Spleen (tissue), 7 donors: ENCODE measurements at regions not wholly inside any gene's neighbourhood (a gene's known extent, or its start where the extent isn't known, plus 50 kb on each side); places are given as distances from the start of the nearest gene placed in this dataset.

Source experiments
- POLR2A ChIP-seq, 3 donors: fragments of 450-650 bp; IDR thresholded peaks; one replicate each; pipeline ENCODE4 v1.5.1; 2017; ENCODE audit warnings: antibody characterized with exemption in 3 of 3, mild to moderate bottlenecking in 1 of 3
- TF ChIP-seq, protein P1 (sequence below), 11 experiments: fragments of 200-600 bp in 7 of 11; fragments of 450-650 bp in 4 of 11; sonication (generic) in 4 of 11; IDR thresholded peaks in 8 of 11; conservative IDR thresholded peaks in 3 of 11; 1 replicate in 7 of 11; 2 replicates in 4 of 11; pipeline versions ENCODE4 v1.4.0 to v1.8.0; 2016 to 2021; ENCODE audit warnings: antibody characterized with exemption in 11 of 11, inconsistent platforms in 4 of 11, mild to moderate bottlenecking in 1 of 11
- donor health status: DM: no; HTN: no; CAD: no; lungs with moderate emphysema.
- donor health status: DM: no; HTN: no; CAD: no.
- donor health status: DM: no; HTN: no; CAD: no.

DNA sequence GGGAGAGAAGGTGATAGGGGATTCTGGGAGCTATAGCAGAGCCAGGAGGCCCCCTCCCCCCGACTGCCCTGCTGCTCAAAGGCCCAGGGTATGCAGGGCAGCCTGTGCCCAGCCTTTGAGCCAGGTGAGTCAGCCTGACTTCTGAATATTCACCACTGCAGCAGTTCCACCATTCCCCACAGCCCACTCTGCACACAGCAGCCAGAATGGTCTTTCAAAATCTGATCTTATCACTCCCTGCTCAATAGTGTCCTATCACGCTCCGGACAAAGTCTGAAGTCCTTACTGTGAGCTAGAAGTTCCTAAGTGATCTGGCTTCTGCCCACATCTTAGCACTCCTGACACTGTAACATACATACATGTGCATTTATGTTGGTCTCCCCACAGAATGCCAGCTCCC, 111.7 kb downstream of the BUD13 start:
- TF ChIP-seq, protein P1, sequence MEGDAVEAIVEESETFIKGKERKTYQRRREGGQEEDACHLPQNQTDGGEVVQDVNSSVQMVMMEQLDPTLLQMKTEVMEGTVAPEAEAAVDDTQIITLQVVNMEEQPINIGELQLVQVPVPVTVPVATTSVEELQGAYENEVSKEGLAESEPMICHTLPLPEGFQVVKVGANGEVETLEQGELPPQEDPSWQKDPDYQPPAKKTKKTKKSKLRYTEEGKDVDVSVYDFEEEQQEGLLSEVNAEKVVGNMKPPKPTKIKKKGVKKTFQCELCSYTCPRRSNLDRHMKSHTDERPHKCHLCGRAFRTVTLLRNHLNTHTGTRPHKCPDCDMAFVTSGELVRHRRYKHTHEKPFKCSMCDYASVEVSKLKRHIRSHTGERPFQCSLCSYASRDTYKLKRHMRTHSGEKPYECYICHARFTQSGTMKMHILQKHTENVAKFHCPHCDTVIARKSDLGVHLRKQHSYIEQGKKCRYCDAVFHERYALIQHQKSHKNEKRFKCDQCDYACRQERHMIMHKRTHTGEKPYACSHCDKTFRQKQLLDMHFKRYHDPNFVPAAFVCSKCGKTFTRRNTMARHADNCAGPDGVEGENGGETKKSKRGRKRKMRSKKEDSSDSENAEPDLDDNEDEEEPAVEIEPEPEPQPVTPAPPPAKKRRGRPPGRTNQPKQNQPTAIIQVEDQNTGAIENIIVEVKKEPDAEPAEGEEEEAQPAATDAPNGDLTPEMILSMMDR (IDR thresholded peaks at IDR 0.05 in 8 of 11, conservative IDR thresholded peaks at IDR 0.05 in 3 of 11), result no peak
- no peak for TF ChIP-seq POLR2A (IDR thresholded peaks at IDR 0.05)
